ENCODE measurements at regions not wholly inside any gene's neighbourhood (a gene's known extent, or its start where the extent isn't known, plus 50 kb on each side); places are given as distances from the start of the nearest gene placed in this dataset.
"Not testable (repeated sequence)": the region's sequence is repeated elsewhere in the genome, so short reads cannot be mapped to it uniquely, and the experiment has no call there.

GRCh38 chr15:79659691-79660090 is 227.6 kb downstream of the MINAR1 start:
- DNase-seq (ENCODE audit: low read depth in 2 of 2) = no peak

GRCh38 chr15:79661411-79661810 is 229.3 kb downstream of the MINAR1 start:
- DNase-seq (ENCODE audit: low read depth in 2 of 2) = no peak

- no peak for DNase-seq (ENCODE audit: low read depth in 2 of 2)
Observed at GRCh38 chr15:79673416-79674123, 223.2 kb downstream of the MTHFS start.

GRCh38 chr15:79674124-79674465 is 222.7 kb downstream of the MTHFS start:
- no peak for DNase-seq (ENCODE audit: low read depth in 2 of 2)

- no peak for DNase-seq (ENCODE audit: low read depth in 2 of 2)
Observed at GRCh38 chr15:79675982-79676381, 220.8 kb downstream of the MTHFS start.

- DNase-seq (ENCODE audit: low read depth in 2 of 2) = no peak
Observed at GRCh38 chr15:79676621-79677020, 220.2 kb downstream of the MTHFS start.

- DNase-seq (ENCODE audit: low read depth in 2 of 2) = no peak
Observed at GRCh38 chr15:79677241-79677640, 219.6 kb downstream of the MTHFS start.

- DNase-seq (ENCODE audit: low read depth in 2 of 2) = no peak
Observed at GRCh38 chr15:79678032-79678701, 218.6 kb downstream of the MTHFS start.

- no peak for DNase-seq (ENCODE audit: low read depth in 2 of 2)
Observed at GRCh38 chr15:79680720-79681119, 216.1 kb downstream of the MTHFS start.

- DNase-seq (ENCODE audit: low read depth in 2 of 2) = no peak
Observed at GRCh38 chr15:79682285-79682684, 214.5 kb downstream of the MTHFS start.

- no peak for DNase-seq (ENCODE audit: low read depth in 2 of 2)
Observed at GRCh38 chr15:79682851-79683288, 213.9 kb downstream of the MTHFS start.

- DNase-seq (ENCODE audit: low read depth in 2 of 2) = no peak
Observed at GRCh38 chr15:79689030-79689429, 207.8 kb downstream of the MTHFS start.

GRCh38 chr15:79700951-79701480 is 195.8 kb downstream of the MTHFS start:
- DNase-seq (ENCODE audit: low read depth in 2 of 2) = no peak

GRCh38 chr15:79702621-79703020 is 194.2 kb downstream of the MTHFS start:
- DNase-seq (ENCODE audit: low read depth in 2 of 2) = no peak

GRCh38 chr15:79721256-79721655 is 175.6 kb downstream of the MTHFS start:
- no peak for DNase-seq (ENCODE audit: low read depth in 2 of 2)

- DNase-seq (ENCODE audit: low read depth in 2 of 2) = no peak
Observed at GRCh38 chr15:79724312-79724711, 172.5 kb downstream of the MTHFS start.

- no peak for DNase-seq (ENCODE audit: low read depth in 2 of 2)
Observed at GRCh38 chr15:79724804-79725203, 172.0 kb downstream of the MTHFS start.

GRCh38 chr15:79728867-79729266 is 167.9 kb downstream of the MTHFS start:
- no peak for DNase-seq (ENCODE audit: low read depth in 2 of 2)

GRCh38 chr15:79736435-79737000 is 160.3 kb downstream of the MTHFS start:
- no peak for DNase-seq (ENCODE audit: low read depth in 2 of 2)

- no peak for DNase-seq (ENCODE audit: low read depth in 2 of 2)
Observed at GRCh38 chr15:79738143-79738542, 158.7 kb downstream of the MTHFS start.

GRCh38 chr15:79740561-79740960 is 156.3 kb downstream of the MTHFS start:
- no peak for DNase-seq (ENCODE audit: low read depth in 2 of 2)

GRCh38 chr15:79743032-79743431 is 153.8 kb downstream of the MTHFS start:
- DNase-seq (ENCODE audit: low read depth in 2 of 2) = no peak

- not testable (repeated sequence) for DNase-seq (ENCODE audit: low read depth in 2 of 2)
Observed at GRCh38 chr15:79744485-79744884, 152.3 kb downstream of the MTHFS start.
